ENCODE measurements at regions not wholly inside any gene's neighbourhood (a gene's known extent, or its start where the extent isn't known, plus 50 kb on each side); places are given as distances from the start of the nearest gene placed in this dataset.
A peak's percentile ranks its signal among the peaks of the same experiment; 100 is the strongest.

DNA sequence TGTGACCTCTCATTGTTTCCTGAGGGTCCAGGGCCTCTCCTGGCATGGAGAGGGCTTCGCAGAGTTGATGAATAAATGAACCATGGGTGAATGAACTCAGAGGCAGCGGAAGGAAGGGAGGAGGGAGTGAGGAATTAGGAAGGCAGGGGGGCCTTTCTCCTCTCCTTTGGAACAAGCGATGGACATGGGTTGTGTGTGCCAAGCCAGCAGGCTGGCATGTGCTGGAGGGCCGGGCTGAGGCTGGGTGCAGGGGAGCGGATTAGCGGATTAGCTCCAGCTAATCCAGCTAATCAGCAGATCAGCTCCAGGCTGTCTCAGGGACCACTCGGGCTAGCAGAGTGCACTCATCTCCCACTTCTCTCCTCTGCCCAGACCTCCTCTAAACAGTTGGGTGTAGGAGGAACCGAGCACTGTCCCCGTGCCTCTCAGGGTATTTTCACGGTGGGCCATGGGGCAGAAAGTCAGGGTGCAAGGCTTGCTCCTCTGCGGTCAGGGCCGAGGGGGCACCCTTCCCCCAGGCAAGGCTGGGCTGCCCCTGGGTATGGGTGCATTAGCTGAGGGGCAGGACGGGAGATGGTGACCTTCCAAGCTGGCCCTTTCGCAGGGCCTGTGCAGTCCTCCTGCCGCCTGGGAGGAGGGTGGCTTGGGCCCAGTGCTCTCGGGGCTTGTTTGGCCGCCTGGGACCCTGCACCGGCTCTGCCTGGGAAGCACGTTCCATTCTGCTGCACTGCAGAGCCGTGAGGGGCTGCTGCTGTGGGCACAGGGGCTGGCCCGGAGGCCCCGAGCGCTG lies 120.3 kb upstream of the B3GAT1 start:
- Mint-ChIP-seq H3K27ac (peak overlapping the region in 1 of 6 donors; percentile 69), H3K4me3 (no peak overlapping the region), H3K36me3 (no peaks in the 10 kb centered on the region), H3K4me1 (peaks cover 0 to under 1% (median 0%) of the 10 kb centered on the region in 3 donors), H3K27me3 (peaks cover 5 to 31% (median 22%) of the 10 kb centered on the region in 3 donors), H3K9me3 (no peaks in the 10 kb centered on the region)
- ATAC-seq (ENCODE audit: low read depth in 2 of 2): no peak
- DNase-seq: no peak

DNA sequence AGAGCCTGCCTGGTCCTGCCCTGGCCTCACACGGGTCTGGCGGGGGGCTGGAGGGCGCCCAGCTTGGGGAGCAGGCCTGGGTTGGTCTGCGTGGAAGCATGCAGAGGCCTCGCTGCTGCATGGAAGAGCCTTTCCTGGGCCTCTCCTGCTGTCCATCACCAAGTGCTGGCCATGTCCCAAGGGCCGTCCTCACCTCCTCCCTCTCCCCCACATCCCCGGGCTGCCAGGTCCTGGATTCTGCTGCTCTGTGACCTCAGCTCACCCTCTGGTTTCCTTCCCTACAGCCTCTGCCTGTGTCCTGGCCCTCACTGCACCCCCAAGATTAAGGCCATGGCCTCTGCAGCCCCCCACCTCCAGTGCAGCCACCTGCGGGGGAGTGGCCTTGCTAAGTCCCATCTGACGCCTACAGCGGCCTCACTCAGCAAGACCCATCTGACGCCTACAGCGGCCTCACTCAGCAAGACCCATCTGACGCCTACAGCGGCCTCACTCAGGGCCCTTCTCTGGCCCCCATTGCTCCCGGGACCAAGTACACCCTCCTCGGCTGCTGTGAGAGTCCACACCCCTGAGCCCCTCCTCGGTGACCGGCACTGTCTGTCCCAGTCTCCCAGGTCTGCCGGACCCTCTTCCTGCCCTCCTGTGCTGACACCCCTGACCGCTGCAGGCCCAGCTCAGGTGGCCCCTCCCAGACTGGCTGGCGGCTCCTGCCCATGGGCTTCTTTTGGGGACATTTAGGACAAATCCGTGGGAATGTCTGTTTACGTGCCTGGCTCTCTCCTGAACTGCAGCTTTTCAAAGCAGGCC lies 119.5 kb upstream of the B3GAT1 start:
- Mint-ChIP-seq H3K27ac (no peak overlapping the region), H3K9me3 (peaks cover 0 to 3% (median 0%) of the 10 kb centered on the region in 7 donors), H3K36me3 (no peaks in the 10 kb centered on the region), H3K4me1 (no peaks in the 10 kb centered on the region), H3K27me3 (peaks cover 4 to 29% (median 21%) of the 10 kb centered on the region in 3 donors), H3K4me3 (no peak overlapping the region)
- DNase-seq (no peak), ATAC-seq (ENCODE audit: low read depth in 2 of 2) (no peak)

DNA sequence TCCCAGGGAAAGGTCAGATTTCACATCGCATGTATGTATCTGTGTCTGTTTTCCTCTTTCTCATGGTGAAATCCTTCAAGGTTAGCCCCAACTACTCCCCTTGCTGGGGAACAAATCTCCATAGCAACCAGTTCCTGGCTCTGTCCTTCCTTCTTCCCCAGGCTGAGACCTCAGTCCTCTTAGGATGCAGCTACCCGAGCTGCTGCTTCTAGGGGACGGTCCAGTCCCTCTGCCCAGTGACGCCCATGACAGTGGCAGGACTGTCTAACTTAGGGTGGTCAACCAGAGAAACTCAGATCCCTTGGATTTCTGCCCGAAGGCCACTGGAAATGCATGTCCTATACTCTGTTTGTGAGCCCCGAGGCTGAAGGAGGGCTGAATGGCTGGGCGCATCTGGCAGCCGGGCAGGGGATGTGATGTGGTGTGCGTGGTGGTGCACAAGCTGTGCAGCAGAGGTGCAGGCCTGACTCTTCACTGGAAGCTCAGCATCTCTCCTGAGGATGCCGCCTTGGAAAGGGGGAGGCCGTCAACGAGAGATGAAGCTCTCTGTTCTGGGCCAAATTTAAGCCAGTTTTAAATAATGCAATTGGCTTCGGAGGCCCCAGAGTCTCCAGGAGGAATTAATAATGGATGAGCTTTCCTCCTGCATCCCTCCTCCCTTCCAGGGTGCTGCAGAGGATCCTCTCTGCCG lies 118.7 kb upstream of the B3GAT1 start:
- ATAC-seq (ENCODE audit: low read depth in 2 of 2): no peak
- no peak for DNase-seq
- peaks cover 4 to 24% (median 16%) of the 10 kb centered on the region in 3 donors for H3K27me3 Mint-ChIP-seq
- H3K9me3 Mint-ChIP-seq: peaks cover 0 to 3% (median 0%) of the 10 kb centered on the region in 7 donors
- H3K4me1 Mint-ChIP-seq: no peaks in the 10 kb centered on the region
- H3K4me3 Mint-ChIP-seq: no peak overlapping the region
- peak overlapping the region in 1 of 6 donors; percentile 82 for H3K27ac Mint-ChIP-seq
- H3K36me3 Mint-ChIP-seq: no peaks in the 10 kb centered on the region

DNA sequence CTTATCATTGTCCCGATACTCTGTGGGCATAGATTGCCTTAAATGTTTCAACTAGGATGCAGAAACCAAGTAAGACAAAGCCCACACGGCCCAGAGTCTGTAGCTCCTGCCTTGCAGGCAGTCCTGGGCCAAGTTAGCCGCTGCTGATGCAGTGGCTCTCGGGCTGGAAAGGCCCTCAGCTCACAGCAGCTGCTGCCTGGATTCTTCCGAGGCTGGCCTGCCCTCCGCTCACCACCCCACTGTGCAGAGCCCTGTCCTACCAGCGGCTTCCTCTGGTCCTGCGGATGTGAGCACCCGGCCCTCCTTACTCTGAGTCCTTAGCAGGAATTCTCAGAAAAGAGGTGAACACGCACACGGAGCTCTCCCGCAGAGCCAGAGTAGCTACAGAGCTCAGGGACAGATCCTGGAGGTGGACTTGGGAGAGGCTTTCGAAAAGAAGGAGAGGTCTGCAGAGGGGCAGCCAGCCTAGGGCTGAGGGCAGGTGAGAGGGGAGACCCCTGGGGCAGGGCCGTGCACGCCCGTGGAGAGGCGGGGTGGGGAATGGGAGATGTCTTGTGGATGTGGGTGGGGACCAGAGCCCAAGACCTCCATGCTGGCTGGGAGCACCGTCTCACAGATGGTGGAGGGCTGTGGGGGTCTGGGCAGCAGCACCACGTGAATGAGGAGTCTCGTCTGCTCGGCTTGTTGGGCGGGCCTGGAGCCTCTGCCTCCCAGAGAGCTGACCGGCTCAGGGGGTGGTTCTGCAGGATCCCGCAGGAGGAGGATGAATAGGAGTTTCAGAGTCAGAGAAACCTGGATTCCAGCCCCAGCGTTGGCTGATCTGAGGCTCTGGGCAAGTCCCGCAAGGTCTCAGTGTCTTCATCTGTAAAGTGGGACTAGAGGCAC lies 117.4 kb upstream of the B3GAT1 start:
- DNase-seq: no peak
- H3K4me3 Mint-ChIP-seq: no peak overlapping the region
- H3K27ac Mint-ChIP-seq: peak overlapping the region in 1 of 6 donors; percentile 35

DNA sequence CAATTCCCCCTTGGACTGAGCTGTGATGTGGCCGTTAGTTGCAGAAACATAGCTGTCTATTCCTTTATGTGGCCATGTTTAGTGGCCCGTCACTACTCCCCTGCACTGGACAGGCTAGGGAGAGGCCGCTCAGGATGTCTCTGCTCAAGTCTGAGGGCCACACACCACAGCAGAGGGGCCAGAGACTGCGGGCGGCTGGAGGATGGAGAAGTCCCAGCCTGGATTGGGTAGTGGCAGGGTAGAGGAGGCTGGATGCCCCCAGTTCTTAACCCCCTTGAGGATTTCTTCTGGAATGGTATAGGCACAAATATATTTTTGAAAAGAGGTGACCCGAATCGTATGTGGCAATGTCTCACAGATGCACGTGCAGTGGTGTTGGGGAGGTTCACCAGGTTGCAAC lies 116.4 kb upstream of the B3GAT1 start:
- H3K36me3 Mint-ChIP-seq: no peaks in the 10 kb centered on the region
- peaks cover 0 to 8% (median 5%) of the 10 kb centered on the region in 3 donors for H3K27me3 Mint-ChIP-seq
- peaks cover 0 to 4% (median 0%) of the 10 kb centered on the region in 3 donors for H3K4me1 Mint-ChIP-seq
- peaks cover 0 to 4% (median 3%) of the 10 kb centered on the region in 7 donors for H3K9me3 Mint-ChIP-seq
- no peak overlapping the region for H3K4me3 Mint-ChIP-seq
- no peak overlapping the region for H3K27ac Mint-ChIP-seq
- DNase-seq: no peak
- no peak for ATAC-seq (ENCODE audit: low read depth in 2 of 2)

More for the DNA sequence above, 117.4 kb upstream of the B3GAT1 start:
- no peaks in the 10 kb centered on the region for H3K36me3 Mint-ChIP-seq
- H3K9me3 Mint-ChIP-seq: peaks cover 0 to 3% (median 1%) of the 10 kb centered on the region in 7 donors
- ATAC-seq (ENCODE audit: low read depth in 2 of 2): no peak
- peaks cover 0 to 1% (median 0%) of the 10 kb centered on the region in 3 donors for H3K4me1 Mint-ChIP-seq
- H3K27me3 Mint-ChIP-seq: peaks cover 4 to 12% (median 5%) of the 10 kb centered on the region in 3 donors

DNA sequence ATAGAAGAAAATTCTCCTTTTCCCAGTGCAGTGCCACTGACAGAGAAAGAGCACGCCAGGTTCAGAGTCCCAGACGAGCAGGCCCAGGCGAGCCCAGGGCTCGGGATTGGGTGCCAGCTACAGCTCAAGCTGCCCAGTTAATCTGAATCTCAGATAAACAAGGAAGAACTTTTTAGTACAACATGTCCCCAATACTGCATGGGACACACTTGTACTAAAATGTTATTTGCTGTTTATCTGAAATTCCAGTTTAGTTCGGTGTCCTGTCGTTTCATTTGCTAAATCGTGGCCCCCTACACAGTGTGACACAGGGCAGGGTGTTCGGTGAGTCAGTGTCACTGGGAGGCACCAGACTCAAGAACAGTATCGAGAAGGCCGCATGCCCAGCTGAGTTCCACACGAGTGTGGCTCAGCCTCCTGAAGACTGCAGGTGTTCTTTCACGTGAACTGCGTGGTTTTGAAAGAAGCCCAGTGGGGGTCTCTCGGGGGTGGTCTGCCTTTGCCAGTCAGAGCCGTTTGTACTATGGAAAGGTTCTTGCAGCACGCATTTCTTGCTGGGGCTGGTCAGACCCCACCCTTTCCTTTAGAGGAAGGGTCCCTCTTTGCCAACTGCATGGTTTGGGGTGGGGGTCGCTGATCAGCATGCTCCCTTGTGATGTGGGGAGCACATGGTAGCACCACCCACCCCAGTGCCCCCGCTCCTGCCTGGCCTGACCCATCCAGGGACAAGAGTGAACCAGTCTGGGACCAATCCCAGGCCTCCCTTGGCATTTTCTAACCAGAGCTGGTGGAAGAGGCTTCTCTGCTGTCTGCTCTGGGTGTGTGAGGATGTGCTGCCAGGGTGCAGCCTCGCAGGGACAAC lies 115.6 kb upstream of the B3GAT1 start:
- Mint-ChIP-seq H3K4me3 (no peak overlapping the region), H3K27ac (no peak overlapping the region), H3K9me3 (peaks cover 0 to 8% (median 4%) of the 10 kb centered on the region in 7 donors), H3K36me3 (peaks cover 0 to 7% of the 10 kb centered on the region in 2 donors), H3K4me1 (peaks cover 0 to 4% (median 0%) of the 10 kb centered on the region in 3 donors), H3K27me3 (peaks cover 0 to 8% (median 5%) of the 10 kb centered on the region in 3 donors)
- ATAC-seq (ENCODE audit: low read depth in 2 of 2) (no peak), DNase-seq (no peak)

DNA sequence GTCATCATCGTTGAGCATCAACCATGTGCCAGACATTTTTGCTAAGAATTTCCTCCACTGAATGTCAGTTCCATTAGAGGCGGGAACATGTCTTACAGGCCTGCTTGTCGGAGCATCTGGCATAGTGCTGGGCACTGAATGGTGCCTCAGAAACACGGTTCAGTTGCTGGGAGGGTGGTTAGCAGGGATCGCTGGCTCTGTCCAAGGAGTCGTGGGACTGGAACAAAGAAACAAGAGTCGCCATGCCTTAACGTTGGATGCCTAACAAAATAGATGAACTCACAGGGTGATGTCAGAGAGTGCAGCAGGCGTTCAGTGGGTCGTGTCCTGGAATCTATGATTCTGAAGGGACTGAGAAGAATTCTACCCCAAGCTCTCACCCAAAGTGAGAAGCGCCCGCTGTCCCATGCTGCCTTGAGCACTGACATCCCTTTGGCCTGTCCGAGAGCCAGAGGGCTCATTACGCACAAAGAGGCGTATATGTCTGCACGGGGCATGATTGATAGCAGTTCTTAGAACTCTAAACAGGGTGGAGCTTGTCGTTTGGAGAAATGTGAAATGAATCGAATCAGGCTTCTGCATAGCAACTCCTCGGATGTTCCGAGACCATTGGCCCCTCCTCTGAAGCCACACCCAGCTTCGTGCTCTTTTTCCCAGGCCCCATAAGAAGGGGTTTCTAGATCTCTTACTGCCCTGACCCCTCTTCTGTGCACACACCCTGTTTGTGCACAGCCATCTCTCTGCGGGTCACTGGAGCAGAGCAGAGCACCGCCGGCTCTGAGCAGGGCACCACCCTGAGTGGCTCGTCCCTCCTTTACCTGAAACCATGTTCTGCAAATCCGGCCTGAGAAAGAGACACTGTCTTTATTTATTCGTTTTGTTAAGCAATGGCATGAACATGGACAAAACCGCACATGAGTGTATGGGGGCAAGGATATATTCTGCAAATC lies 113.1 kb upstream of the B3GAT1 start:
- Mint-ChIP-seq H3K27me3 (peaks cover 0 to 11% (median 9%) of the 10 kb centered on the region in 3 donors), H3K4me1 (peaks cover 0 to 8% (median 0%) of the 10 kb centered on the region in 3 donors), H3K9me3 (peaks cover 0 to 13% (median 4%) of the 10 kb centered on the region in 7 donors), H3K27ac (no peak overlapping the region), H3K36me3 (peaks cover 0 to 15% of the 10 kb centered on the region in 2 donors), H3K4me3 (no peak overlapping the region)
- ATAC-seq (ENCODE audit: low read depth in 2 of 2) (no peak), DNase-seq (no peak)

DNA sequence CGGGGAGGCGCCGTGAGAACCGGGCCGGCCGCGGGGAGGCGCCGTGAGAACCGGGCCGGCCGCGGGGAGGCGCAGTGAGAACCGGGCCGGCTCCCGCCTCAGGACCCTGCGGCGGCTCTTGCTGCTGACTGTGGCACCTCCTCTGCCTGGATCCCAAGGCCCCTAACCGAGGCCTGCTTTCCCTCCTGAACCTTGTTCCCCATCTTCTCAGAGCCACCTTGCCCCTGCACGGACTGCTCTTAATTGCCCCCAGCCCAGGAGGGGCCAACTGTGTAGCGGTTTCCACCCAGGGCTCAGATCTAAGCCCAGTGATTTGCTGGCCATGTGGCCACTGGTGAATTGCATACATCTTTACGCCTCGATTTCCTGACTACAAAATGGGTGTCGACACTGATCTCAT lies 112.2 kb upstream of the B3GAT1 start:
- Mint-ChIP-seq H3K4me3 (no peak overlapping the region), H3K36me3 (peaks cover 0 to 15% of the 10 kb centered on the region in 2 donors), H3K27me3 (peaks cover 0 to 14% (median 9%) of the 10 kb centered on the region in 3 donors), H3K4me1 (peaks cover 0 to 8% (median 0%) of the 10 kb centered on the region in 3 donors), H3K27ac (no peak overlapping the region), H3K9me3 (peaks cover 0 to 13% (median 4%) of the 10 kb centered on the region in 7 donors)
- DNase-seq (no peak), ATAC-seq (ENCODE audit: low read depth in 2 of 2) (no peak)

DNA sequence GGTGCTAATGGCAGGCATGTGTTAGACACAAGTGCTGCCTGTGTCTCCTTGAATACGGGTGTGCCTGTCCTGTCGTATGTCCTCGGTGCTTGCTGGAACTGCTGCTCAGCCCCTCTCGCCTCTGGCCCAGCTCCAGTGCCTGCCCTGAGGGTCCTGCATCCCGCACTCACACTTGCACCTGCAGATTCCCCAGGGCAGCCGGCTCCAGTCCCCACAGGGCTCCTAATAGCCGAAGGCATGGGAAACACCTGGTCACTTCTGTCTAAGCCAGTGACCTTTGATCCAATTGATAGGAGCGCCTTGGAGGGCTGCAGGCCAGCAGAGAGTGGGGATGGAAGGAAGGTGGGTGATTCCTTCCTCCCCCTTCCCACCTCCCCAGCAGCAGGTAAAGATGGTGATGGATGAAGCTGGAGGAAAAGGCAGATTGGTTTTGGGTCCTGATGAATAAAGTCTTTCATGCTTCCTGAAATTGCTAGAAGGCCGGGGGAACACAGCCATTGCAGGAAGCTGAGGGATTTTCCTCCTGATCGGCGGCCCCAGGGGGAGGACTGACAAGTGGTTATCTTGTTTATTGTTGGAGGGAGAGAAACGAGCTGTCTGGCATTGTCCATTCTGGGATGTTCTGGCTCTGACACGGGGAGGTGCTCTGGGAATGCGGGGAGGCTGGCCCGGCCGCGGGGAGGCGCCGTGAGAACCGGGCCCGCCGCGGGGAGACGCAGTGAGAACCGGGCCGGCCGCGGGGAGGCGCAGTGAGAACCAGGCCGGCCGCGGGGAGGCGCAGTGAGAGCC lies 110.9 kb upstream of the B3GAT1 start:
- Mint-ChIP-seq H3K4me1 (peaks cover 0 to 8% (median 0%) of the 10 kb centered on the region in 3 donors), H3K36me3 (peaks cover 0 to 15% of the 10 kb centered on the region in 2 donors), H3K27ac (no peak overlapping the region), H3K4me3 (no peak overlapping the region), H3K27me3 (peaks cover 0 to 14% (median 9%) of the 10 kb centered on the region in 3 donors), H3K9me3 (peaks cover 0 to 13% (median 4%) of the 10 kb centered on the region in 7 donors)
- no peak for ATAC-seq (ENCODE audit: low read depth in 2 of 2)
- DNase-seq: no peak

DNA sequence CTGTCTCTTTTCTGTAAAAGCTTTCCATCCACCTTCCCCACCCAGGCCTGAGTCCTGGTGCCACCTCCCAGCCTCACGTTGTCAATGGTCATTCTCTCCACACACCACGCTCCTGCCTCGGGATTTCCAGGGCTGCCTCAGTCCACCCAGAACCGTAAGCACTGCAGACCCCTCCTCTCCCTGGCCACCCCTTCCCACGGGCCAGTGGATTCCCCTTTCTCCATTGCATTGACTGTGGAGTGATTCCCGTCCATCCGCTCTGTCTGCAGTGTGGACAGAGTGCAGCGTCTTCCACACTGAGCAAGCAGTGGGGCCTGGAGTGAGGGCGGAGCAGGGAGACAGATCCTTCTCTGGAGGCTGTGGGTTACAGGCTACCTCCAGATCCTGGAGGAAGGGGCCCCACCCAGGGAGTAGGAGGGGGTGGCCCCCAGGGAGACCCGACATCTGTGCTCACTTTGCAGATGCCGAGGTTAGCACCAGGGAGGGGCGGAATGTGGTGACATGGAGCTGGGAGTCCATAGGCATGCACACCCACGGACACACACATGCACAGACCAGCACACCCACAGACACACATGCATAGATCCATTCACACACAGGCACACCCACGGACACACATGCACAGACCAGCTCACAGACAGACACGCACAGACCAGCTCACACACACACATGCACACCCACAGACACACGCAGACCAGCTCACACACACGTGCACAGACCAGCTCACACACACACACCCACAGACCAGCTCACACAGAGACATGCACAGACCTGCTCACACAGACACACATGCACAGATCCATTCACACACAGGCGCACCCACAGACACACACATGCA lies 109.6 kb upstream of the B3GAT1 start:
- H3K27me3 Mint-ChIP-seq: peaks cover 0 to 14% (median 9%) of the 10 kb centered on the region in 3 donors
- DNase-seq (no peak), ATAC-seq (ENCODE audit: low read depth in 2 of 2) (no peak)
- peaks cover 0 to 8% (median 0%) of the 10 kb centered on the region in 3 donors for H3K4me1 Mint-ChIP-seq
- no peak overlapping the region for H3K4me3 Mint-ChIP-seq
- H3K9me3 Mint-ChIP-seq: peaks cover 0 to 13% (median 2%) of the 10 kb centered on the region in 7 donors
- peaks cover 0 to 15% of the 10 kb centered on the region in 2 donors for H3K36me3 Mint-ChIP-seq
- no peak overlapping the region for H3K27ac Mint-ChIP-seq
